H1 (cell line): ENCODE measurements at regions not wholly inside any gene's neighbourhood (a gene's known extent, or its start where the extent isn't known, plus 50 kb on each side); places are given as distances from the start of the nearest gene placed in this dataset.

Source experiments
- CTCF ChIA-PET: fragments of 300-600 bp; sonication (Branson Sonifier 250); formaldehyde crosslinking; loops from one replicate; lab custom pipeline; 2021; ENCODE audit not compliant: partially characterized antibody; lab: Charles Lee
- POLR2A ChIA-PET: fragments of 300-600 bp; sonication (Branson Sonifier 250); formaldehyde crosslinking; loops from one replicate; lab custom pipeline; 2021; ENCODE audit warnings: inconsistent platforms; ENCODE audit not compliant: partially characterized antibody; lab: Charles Lee
- DNase-seq, 2 experiments: peaks; one replicate each; pipeline versions ENCODE4 v3.0.0 to v3.0.0-alpha.2; 2010 to 2022; ENCODE audit warnings: low spot score in 2 of 2, low read depth in 1 of 2, mixed read lengths in 1 of 2
- FAIRE-seq: peaks from 2 replicates; lab custom pipeline; 2011; peaks lifted over from hg19 to GRCh38; lab: Jason Lieb, UNC
- H2AFZ ChIP-seq: 2 replicates; pipeline ENCODE4 v1.8.1; 2012; ENCODE audit warnings: low read length, inconsistent platforms
- H2AK5ac ChIP-seq: 2 replicates; pipeline ENCODE4 v1.6.1; 2013; ENCODE audit warnings: low read depth, low read length
- H2BK120ac ChIP-seq: replicated peaks from 2 replicates; pipeline ENCODE3; 2013; ENCODE audit warnings: low read depth, low read length, inconsistent platforms
- H2BK12ac ChIP-seq: 2 replicates; pipeline ENCODE4 v1.6.1; 2013; ENCODE audit warnings: low read depth, low read length
- H2BK15ac ChIP-seq: 2 replicates; pipeline ENCODE4 v1.6.1; 2013; ENCODE audit warnings: low read length
- H2BK20ac ChIP-seq: 2 replicates; pipeline ENCODE4 v1.6.1; 2013; ENCODE audit warnings: low read length
- H2BK5ac ChIP-seq: 2 replicates; pipeline ENCODE4 v1.6.1; 2013; ENCODE audit warnings: low read depth, low read length
- H3K14ac ChIP-seq: 2 replicates; pipeline ENCODE4 v1.6.1; 2013; ENCODE audit warnings: inconsistent platforms; ENCODE audit not compliant: insufficient read length
- H3K18ac ChIP-seq: 2 replicates; pipeline ENCODE4 v1.6.1; 2013; ENCODE audit warnings: low read length; ENCODE audit errors: extremely low read depth
- H3K23ac ChIP-seq: 2 replicates; pipeline ENCODE4 v1.6.1; 2013; ENCODE audit warnings: inconsistent platforms; ENCODE audit not compliant: insufficient read length
- H3K23me2 ChIP-seq: 2 replicates; pipeline ENCODE4 v1.6.1; 2013; ENCODE audit warnings: low read depth, low read length
- H3K27ac ChIP-seq: 2 replicates; pipeline ENCODE4 v1.6.1; 2011; ENCODE audit warnings: low read depth, low read length, inconsistent platforms
- H3K27me3 ChIP-seq, 4 experiments: replicated peaks in 1 of 4; 1 replicate in 1 of 4; 2 replicates in 3 of 4; pipeline versions ENCODE4 v1.6.1 to v1.8.1; 2011 to 2013; ENCODE audit warnings: low read length in 3 of 4, mild to moderate bottlenecking in 3 of 4, inconsistent platforms in 2 of 4, mixed read lengths in 2 of 4, moderate library complexity in 1 of 4; ENCODE audit not compliant: control insufficient read depth in 3 of 4, insufficient read depth in 3 of 4; ENCODE audit errors: extremely low read depth in 1 of 4
- H3K36me3 ChIP-seq, 4 experiments: 2 replicates each; pipeline versions ENCODE4 v1.6.1 to v1.8.1; 2011 to 2013; ENCODE audit warnings: mild to moderate bottlenecking in 4 of 4, low read length in 3 of 4, moderate library complexity in 2 of 4, control low read depth in 1 of 4, inconsistent platforms in 1 of 4; ENCODE audit not compliant: insufficient read depth in 4 of 4, control insufficient read depth in 2 of 4
- H3K4ac ChIP-seq: replicated peaks from 2 replicates; pipeline ENCODE3; 2013; ENCODE audit warnings: low read length, low read depth, mixed read lengths, inconsistent platforms; ENCODE audit not compliant: insufficient read length
- H3K4me1 ChIP-seq, 4 experiments: replicated peaks in 1 of 4; 1 replicate in 1 of 4; 2 replicates in 3 of 4; pipeline versions ENCODE4 v1.6.1 to v1.8.1; 2011 to 2013; ENCODE audit warnings: low read length in 3 of 4, inconsistent platforms in 2 of 4, mixed read lengths in 1 of 4; ENCODE audit not compliant: insufficient read depth in 4 of 4, control insufficient read depth in 3 of 4
- H3K4me2 ChIP-seq, 2 experiments: 2 replicates each; pipeline versions ENCODE4 v1.6.1 to v1.8.1; 2011 to 2013; ENCODE audit warnings: low read depth in 2 of 2, low read length in 2 of 2, control low read depth in 1 of 2, inconsistent platforms in 1 of 2, mild to moderate bottlenecking in 1 of 2; ENCODE audit not compliant: insufficient read depth in 1 of 2
- H3K4me3 ChIP-seq, 4 experiments: fragments of 200-600, 300-600 bp in 1 of 4; sonication (generic), shearing (Covaris generic), sonication (Bioruptor Twin) in 1 of 4; 2 replicates each; pipeline versions ENCODE4 v1.5.1 to v1.8.1; 2011 to 2016; ENCODE audit warnings: low read length in 4 of 4, low read depth in 3 of 4, control low read depth in 2 of 4, inconsistent platforms in 2 of 4, mild to moderate bottlenecking in 2 of 4, mixed read lengths in 1 of 4, moderate library complexity in 1 of 4; ENCODE audit not compliant: insufficient read depth in 2 of 4; ENCODE audit errors: extremely low read depth in 1 of 4
- H3K56ac ChIP-seq: replicated peaks from 2 replicates; pipeline ENCODE3; 2013; ENCODE audit warnings: low read depth, mild to moderate bottlenecking, mixed read lengths, low read length, inconsistent platforms; ENCODE audit not compliant: insufficient read length
- H3K79me1 ChIP-seq: 2 replicates; pipeline ENCODE4 v1.6.1; 2013; ENCODE audit warnings: low read depth, low read length, control low read depth
- H3K79me2 ChIP-seq, 2 experiments: 2 replicates each; pipeline versions ENCODE4 v1.6.1 to v1.8.1; 2012 to 2013; ENCODE audit warnings: low read length in 2 of 2, mild to moderate bottlenecking in 2 of 2, inconsistent platforms in 1 of 2; ENCODE audit not compliant: insufficient read depth in 2 of 2, control insufficient read depth in 1 of 2
- H3K9ac ChIP-seq, 4 experiments: replicated peaks in 1 of 4; 1 replicate in 1 of 4; 2 replicates in 3 of 4; pipeline versions ENCODE4 v1.6.1 to v1.8.1; 2011 to 2013; ENCODE audit warnings: low read depth in 3 of 4, low read length in 3 of 4, control low read depth in 2 of 4, mild to moderate bottlenecking in 2 of 4, moderate library complexity in 2 of 4, inconsistent platforms in 1 of 4; ENCODE audit errors: extremely low read depth in 1 of 4
- H3K9me3 ChIP-seq, 2 experiments: 2 replicates each; pipeline versions ENCODE4 v1.6.1 to v1.8.1; 2012 to 2013; ENCODE audit warnings: mild to moderate bottlenecking in 2 of 2, moderate library complexity in 2 of 2, control low read depth in 1 of 2, inconsistent platforms in 1 of 2, low read depth in 1 of 2, low read length in 1 of 2, mixed read lengths in 1 of 2; ENCODE audit not compliant: insufficient read depth in 2 of 2
- H4K20me1 ChIP-seq, 2 experiments: replicated peaks in 1 of 2; 2 replicates each; pipeline versions ENCODE3 to v1.8.1; 2011 to 2013; ENCODE audit warnings: inconsistent platforms in 2 of 2, low read length in 2 of 2, mild to moderate bottlenecking in 1 of 2; ENCODE audit not compliant: insufficient read depth in 2 of 2, control insufficient read depth in 1 of 2
- H4K5ac ChIP-seq: 2 replicates; pipeline ENCODE4 v1.6.1; 2013; ENCODE audit warnings: low read length, low read depth, mixed read lengths, inconsistent platforms; ENCODE audit not compliant: insufficient read length
- H4K8ac ChIP-seq: 2 replicates; pipeline ENCODE4 v1.8.0; 2013; ENCODE audit warnings: mild to moderate bottlenecking, moderate library complexity, low read length, inconsistent platforms; ENCODE audit not compliant: insufficient read depth; ENCODE audit errors: extremely low read depth
- H4K91ac ChIP-seq: replicated peaks from 2 replicates; pipeline ENCODE3; 2013; ENCODE audit warnings: low read length, mixed read lengths, inconsistent platforms; ENCODE audit not compliant: insufficient read length
- CREB1 ChIP-seq: IDR thresholded peaks from 2 replicates; pipeline ENCODE4 v1.6.1; 2012; ENCODE audit warnings: inconsistent platforms
- E2F6 ChIP-seq: IDR thresholded peaks from 2 replicates; pipeline ENCODE4 v1.6.1; 2012; ENCODE audit warnings: inconsistent platforms
- EGR1 ChIP-seq: IDR thresholded peaks from 2 replicates; pipeline ENCODE4 v1.6.1; 2011; ENCODE audit warnings: low read depth, low read length, borderline replicate concordance
- EP300 ChIP-seq, 2 experiments: IDR thresholded peaks; 1 replicate in 1 of 2; 2 replicates in 1 of 2; pipeline ENCODE4 v1.6.1; 2011 to 2012; ENCODE audit warnings: low read depth in 2 of 2, low read length in 2 of 2, mild to moderate bottlenecking in 2 of 2, borderline replicate concordance in 1 of 2, inconsistent platforms in 1 of 2, moderate library complexity in 1 of 2
- HDAC6 ChIP-seq: IDR thresholded peaks from one replicate; pipeline ENCODE4 v1.7.1; 2012; ENCODE audit warnings: low read depth, mild to moderate bottlenecking, inconsistent platforms, low read length, moderate library complexity
- MAX ChIP-seq: IDR thresholded peaks from 2 replicates; pipeline ENCODE4 v1.6.1; 2012; ENCODE audit warnings: inconsistent platforms
- POLR2A ChIP-seq, 2 experiments: IDR thresholded peaks; 1 replicate in 1 of 2; 2 replicates in 1 of 2; pipeline ENCODE4 v1.6.1; 2011; ENCODE audit warnings: low read depth in 2 of 2, low read length in 2 of 2, mild to moderate bottlenecking in 2 of 2; ENCODE audit errors: control extremely low read depth in 1 of 2
- RXRA ChIP-seq: IDR thresholded peaks from 2 replicates; pipeline ENCODE4 v1.6.1; 2011; ENCODE audit warnings: low read depth, mild to moderate bottlenecking, low read length, moderate library complexity; ENCODE audit not compliant: insufficient read depth
- WGBS, 2 experiments: shearing (Covaris generic) in 1 of 2; methylation state at CpG; one replicate each; pipeline versions ENCODE4 v1.1.6 to v1.1.7; 2013 to 2015; ENCODE audit warnings: low lambda C conversion rate in 2 of 2, mixed read lengths in 2 of 2, inconsistent platforms in 1 of 2, low coverage in 1 of 2, missing lambda C conversion rate in 1 of 2; ENCODE audit not compliant: insufficient replicate concordance in 2 of 2, insufficient coverage in 1 of 2, insufficient read length in 1 of 2; ENCODE audit errors: extremely low coverage in 1 of 2, missing lambda C conversion rate in 1 of 2; 5-methylcytosine and 5-hydroxymethylcytosine counted together

- Histone ChIP-seq H3K56ac (no peak overlapping the region), H3K4me1 (no peaks in the 10 kb centered on the region), H4K5ac (no peak overlapping the region), H4K8ac (no peak overlapping the region), H3K27ac (no peak overlapping the region), H4K91ac (no peak overlapping the region), H3K27me3 (no peaks in the 10 kb centered on the region), H2BK12ac (no peak overlapping the region), H3K79me1 (no peaks in the 10 kb centered on the region), H2BK20ac (no peak overlapping the region), H3K4ac (no peak overlapping the region), H3K23me2 (no peaks in the 10 kb centered on the region), H3K23ac (no peak overlapping the region), H2AK5ac (no peak overlapping the region), H3K79me2 (no peaks in the 10 kb centered on the region), H3K4me2 (no peak overlapping the region), H3K18ac (no peak overlapping the region), H2BK15ac (no peak overlapping the region), H4K20me1 (no peaks in the 10 kb centered on the region), H3K14ac (no peak overlapping the region), H2BK120ac (no peak overlapping the region), H3K9me3 (no peaks in the 10 kb centered on the region), H2BK5ac (no peak overlapping the region), H3K9ac (no peak overlapping the region), H2AFZ (no peak overlapping the region), H3K4me3 (no peak overlapping the region)
- 84% methylated on average over 2 of the region's 2 CpGs; no CpG with 5 or more reads in 1 of the 2 experiments for WGBS, 2 experiments
- CTCF ChIA-PET: interaction anchor here (1.7 kb wide), 1 partner anchor 43 kb away, joined by 4 read pairs; no protein-coding TSS in a partner anchor
- FAIRE-seq (no peak), DNase-seq (no peak)
- POLR2A ChIA-PET: no interaction called here
- TF ChIP-seq RXRA: no peak
- no peak for TF ChIP-seq EP300 (IDR thresholded peaks at IDR 0.05; ENCODE audit: borderline replicate concordance in 1 of 2, low read depth in 2 of 2, low read length in 2 of 2)
- no peak for TF ChIP-seq CREB1
- no peak for TF ChIP-seq E2F6
- TF ChIP-seq EGR1: no peak
- no peak for TF ChIP-seq POLR2A (IDR thresholded peaks at IDR 0.05; ENCODE audit: control extremely low read depth in 1 of 2, low read depth in 2 of 2, low read length in 2 of 2)
- TF ChIP-seq MAX: no peak
- no peak for TF ChIP-seq HDAC6
- TF ChIP-seq, all 59 proteins: peak for 0
- no peaks in the 10 kb centered on the region for H3K36me3 ChIP-seq
Observed at GRCh38 chr4:124279741-124280140, 432.8 kb downstream of the ANKRD50 start.
